Kidney epithelial cell (primary cell): ENCODE measurements at regions not wholly inside any gene's neighbourhood (a gene's known extent, or its start where the extent isn't known, plus 50 kb on each side); places are given as distances from the start of the nearest gene placed in this dataset.
"Not testable (repeated sequence)": the region's sequence is repeated elsewhere in the genome, so short reads cannot be mapped to it uniquely, and the experiment has no call there.

ENCODE experiments used
- DNase-seq: peaks from one replicate; pipeline ENCODE4 v3.0.0-alpha.2; 2010; ENCODE audit warnings: low read depth
- H3K27me3 ChIP-seq: 2 replicates; pipeline ENCODE4 v1.6.0; 2011; ENCODE audit warnings: low read length; ENCODE audit not compliant: control insufficient read depth, insufficient read depth
- H3K36me3 ChIP-seq: 2 replicates; pipeline ENCODE4 v1.5.1; 2011; ENCODE audit warnings: low read length; ENCODE audit not compliant: control insufficient read depth, insufficient read depth
- H3K4me3 ChIP-seq: 2 replicates; pipeline ENCODE4 v1.5.1; 2011; ENCODE audit warnings: low read depth, mild to moderate bottlenecking, control low read depth, low read length
- TF ChIP-seq, protein P1 (sequence below): IDR thresholded peaks from 2 replicates; pipeline ENCODE4 v1.5.1; 2011; ENCODE audit warnings: mild to moderate bottlenecking, moderate library complexity, low read length, control low read depth, inconsistent platforms; ENCODE audit not compliant: insufficient read depth, poor library complexity, severe bottlenecking

DNA sequence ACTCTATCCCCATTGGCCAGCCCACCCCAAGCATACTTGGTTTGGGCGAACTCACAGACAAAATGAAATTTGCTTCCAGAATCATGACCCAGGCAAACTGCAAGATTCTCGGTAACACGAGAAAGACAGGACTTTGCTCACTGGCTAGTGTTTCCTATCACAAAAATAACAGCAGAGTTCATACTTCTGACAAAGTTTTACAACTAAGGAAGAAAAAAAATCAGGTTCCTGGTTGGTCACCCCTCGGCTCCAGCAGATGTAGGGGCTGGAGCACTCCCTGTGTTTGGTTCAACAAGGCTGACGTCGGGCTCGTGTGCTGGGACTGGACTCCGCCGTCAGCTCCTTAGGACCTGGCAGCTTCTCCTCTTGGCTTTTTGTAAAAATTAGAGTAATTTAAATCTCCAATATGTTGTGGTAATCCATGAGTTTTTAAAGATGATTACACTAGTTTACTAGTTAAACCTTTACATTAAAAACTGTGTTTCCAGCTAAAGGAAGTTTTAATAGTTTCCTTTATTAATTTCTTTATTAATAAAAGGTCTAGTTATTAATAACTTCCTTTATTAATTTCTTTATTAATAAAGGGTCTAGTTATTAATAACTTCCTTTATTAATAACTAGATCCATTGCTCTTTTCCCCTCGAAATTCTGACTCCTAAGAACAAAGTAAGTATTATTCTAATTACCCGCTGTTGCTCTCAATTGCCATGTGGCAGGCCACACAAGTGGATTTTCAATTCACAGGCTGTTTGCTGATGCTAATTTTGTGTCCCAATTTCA, 115.6 kb upstream of the RNF32 start:
- Histone ChIP-seq H3K36me3 (no peaks in the 10 kb centered on the region), H3K4me3 (no peak overlapping the region), H3K27me3 (no peaks in the 10 kb centered on the region)
- no peak for DNase-seq
- TF ChIP-seq, protein P1, sequence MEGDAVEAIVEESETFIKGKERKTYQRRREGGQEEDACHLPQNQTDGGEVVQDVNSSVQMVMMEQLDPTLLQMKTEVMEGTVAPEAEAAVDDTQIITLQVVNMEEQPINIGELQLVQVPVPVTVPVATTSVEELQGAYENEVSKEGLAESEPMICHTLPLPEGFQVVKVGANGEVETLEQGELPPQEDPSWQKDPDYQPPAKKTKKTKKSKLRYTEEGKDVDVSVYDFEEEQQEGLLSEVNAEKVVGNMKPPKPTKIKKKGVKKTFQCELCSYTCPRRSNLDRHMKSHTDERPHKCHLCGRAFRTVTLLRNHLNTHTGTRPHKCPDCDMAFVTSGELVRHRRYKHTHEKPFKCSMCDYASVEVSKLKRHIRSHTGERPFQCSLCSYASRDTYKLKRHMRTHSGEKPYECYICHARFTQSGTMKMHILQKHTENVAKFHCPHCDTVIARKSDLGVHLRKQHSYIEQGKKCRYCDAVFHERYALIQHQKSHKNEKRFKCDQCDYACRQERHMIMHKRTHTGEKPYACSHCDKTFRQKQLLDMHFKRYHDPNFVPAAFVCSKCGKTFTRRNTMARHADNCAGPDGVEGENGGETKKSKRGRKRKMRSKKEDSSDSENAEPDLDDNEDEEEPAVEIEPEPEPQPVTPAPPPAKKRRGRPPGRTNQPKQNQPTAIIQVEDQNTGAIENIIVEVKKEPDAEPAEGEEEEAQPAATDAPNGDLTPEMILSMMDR = no peak

DNA sequence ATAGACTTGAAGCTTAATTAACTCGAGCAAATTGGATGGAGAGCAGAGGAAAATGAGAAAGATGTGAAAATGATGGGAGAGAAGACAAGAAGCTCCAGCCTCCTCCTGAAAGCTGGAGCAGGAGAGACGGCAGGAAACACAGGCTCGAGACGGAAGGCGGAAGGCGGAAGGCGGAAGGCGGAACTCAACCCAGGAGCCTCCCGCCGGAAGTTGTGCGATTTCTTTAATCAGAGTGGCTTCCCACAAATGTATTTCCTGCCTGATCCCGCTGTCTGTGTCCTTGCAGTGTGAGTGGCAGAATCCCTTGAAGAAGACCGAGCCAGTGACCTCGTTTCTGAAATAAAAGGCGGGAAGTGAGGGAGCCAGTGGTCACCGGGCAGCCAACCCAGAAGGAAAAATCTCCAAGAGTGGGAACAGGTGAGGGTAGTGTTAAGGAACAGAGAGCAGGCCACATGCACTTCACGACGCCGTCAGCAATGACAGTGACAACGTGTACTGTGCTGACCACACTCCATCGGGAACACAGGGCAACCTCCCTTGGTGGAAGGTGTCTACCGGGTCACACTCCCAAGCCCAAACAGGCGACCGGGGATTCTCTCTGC, 117.0 kb upstream of the RNF32 start:
- no peak for DNase-seq
- TF ChIP-seq, protein P1 = no peak
- Histone ChIP-seq H3K27me3 (no peaks in the 10 kb centered on the region), H3K36me3 (no peaks in the 10 kb centered on the region), H3K4me3 (no peak overlapping the region)

DNA sequence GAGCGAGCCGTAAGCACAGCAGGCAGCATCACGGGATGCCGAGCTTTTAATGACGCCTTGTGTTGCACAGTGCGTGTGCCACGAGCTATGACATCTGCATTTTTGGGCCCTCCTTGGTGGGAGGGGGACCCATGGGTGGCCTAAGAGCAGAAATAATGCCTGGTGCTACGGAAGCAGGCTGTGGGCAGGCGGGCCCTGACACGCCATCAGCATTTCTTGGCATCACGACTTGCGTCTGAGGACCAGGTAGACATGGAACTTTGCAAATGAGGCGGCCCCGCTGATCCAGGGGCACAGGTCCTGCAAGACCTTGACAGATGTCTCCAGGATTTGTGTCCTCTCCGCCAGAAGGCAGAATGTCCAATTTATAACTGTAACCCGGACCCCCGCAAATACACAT, 117.8 kb upstream of the RNF32 start:
- H3K36me3 ChIP-seq = no peaks in the 10 kb centered on the region
- H3K4me3 ChIP-seq = no peak overlapping the region
- no peaks in the 10 kb centered on the region for H3K27me3 ChIP-seq
- no peak for DNase-seq
- TF ChIP-seq, protein P1 = no peak

DNA sequence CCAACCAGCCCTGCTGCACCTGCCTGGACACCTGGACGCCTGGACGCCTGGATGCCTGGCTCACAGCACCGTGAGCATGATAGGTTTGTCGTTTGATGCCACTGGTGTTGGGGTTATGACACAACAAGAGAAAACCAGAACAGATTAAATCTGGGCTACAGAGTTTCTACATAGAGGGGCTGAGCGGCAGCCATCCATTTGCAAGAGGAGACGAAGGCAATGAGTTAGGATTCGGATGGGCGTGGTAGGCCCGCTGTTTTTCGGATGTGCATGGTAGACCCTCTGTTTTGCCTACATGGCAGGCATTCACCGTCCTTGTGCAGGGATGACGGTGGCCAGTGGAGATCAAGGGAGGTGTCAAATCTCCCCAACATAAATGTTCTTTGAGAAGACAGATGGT, 121.5 kb upstream of the RNF32 start:
- TF ChIP-seq, protein P1 = no peak
- no peaks in the 10 kb centered on the region for H3K27me3 ChIP-seq
- DNase-seq = no peak
- no peak overlapping the region for H3K4me3 ChIP-seq
- H3K36me3 ChIP-seq = no peaks in the 10 kb centered on the region

DNA sequence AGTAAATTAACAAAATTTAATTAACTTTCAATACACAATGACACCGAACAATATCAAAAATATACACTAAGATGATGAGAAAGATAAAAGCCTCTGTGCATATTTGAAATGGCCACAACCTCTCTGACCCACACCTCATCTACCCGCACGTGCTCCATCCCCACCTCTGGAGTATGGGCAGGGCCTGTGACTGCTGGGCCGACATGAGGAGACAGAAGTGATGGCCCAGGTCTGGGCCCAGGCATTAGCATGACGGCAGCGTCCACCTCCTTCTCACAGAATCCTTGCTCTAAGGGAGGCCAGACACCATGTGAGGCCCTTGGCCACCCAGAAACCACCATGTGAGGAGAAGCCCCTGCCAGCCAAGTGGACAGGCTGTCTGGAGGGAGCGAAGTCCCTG, 122.1 kb upstream of the RNF32 start:
- no peak for DNase-seq
- Histone ChIP-seq H3K4me3 (no peak overlapping the region), H3K27me3 (no peaks in the 10 kb centered on the region), H3K36me3 (no peaks in the 10 kb centered on the region)
- TF ChIP-seq, protein P1 = no peak

DNA sequence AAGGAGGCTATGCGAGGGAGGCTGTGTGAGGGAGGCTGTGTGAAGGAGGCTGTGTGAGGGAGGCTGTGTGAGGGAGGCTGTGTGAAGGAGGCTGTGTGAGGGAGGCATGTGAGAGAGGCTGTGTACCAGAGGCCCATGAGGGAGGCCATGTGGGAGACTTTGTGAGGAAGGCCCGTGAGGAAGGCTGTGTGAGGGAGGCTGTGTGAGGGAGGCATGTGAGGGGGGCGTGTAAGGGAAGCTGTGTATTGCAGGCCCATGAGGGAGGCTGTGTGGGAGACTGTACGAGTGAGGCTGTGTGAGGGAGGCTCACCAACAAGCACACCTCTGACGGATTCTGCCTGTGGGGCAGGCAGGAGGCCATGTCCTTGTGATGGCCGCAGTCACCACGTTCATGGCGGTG, 122.7 kb upstream of the RNF32 start:
- H3K27me3 ChIP-seq, DNase-seq, H3K4me3 ChIP-seq, H3K36me3 ChIP-seq: not testable (repeated sequence)
